Thymus (tissue), 11 donors: ENCODE measurements at regions not wholly inside any gene's neighbourhood (a gene's known extent, or its start where the extent isn't known, plus 50 kb on each side); places are given as distances from the start of the nearest gene placed in this dataset.

Source experiments
- DNase-seq, 9 donors: peaks; one replicate each; pipeline ENCODE4 v3.0.0-alpha.2; 2013; ENCODE audit warnings: low spot score in 9 of 9, low read depth in 6 of 9, missing footprints in 1 of 9
- H3K27ac ChIP-seq, 2 donors: one replicate each; pipeline ENCODE4 v1.5.1; 2013; ENCODE audit warnings: control low read depth in 1 of 2, low read depth in 1 of 2, low read length in 1 of 2, mild to moderate bottlenecking in 1 of 2, moderate library complexity in 1 of 2
- H3K27me3 ChIP-seq, 2 donors: one replicate each; pipeline ENCODE4 v1.5.1; 2013; ENCODE audit warnings: low read length in 1 of 2; ENCODE audit not compliant: control insufficient read depth in 2 of 2, insufficient read depth in 1 of 2
- H3K36me3 ChIP-seq, 2 donors: one replicate each; pipeline ENCODE4 v1.5.1; 2013; ENCODE audit warnings: low read length in 1 of 2, mild to moderate bottlenecking in 1 of 2, moderate library complexity in 1 of 2; ENCODE audit not compliant: control insufficient read depth in 2 of 2, insufficient read depth in 2 of 2
- H3K4me1 ChIP-seq, 2 donors: one replicate each; pipeline ENCODE4 v1.5.1; 2013; ENCODE audit warnings: low read length in 2 of 2; ENCODE audit not compliant: control insufficient read depth in 2 of 2, insufficient read depth in 2 of 2
- H3K4me3 ChIP-seq, 2 donors: one replicate each; pipeline ENCODE4 v1.5.1; 2013; ENCODE audit warnings: low read length in 2 of 2, control low read depth in 1 of 2, mild to moderate bottlenecking in 1 of 2
- H3K9me3 ChIP-seq, 2 donors: one replicate each; pipeline ENCODE4 v1.5.1; 2013; ENCODE audit warnings: low read length in 1 of 2, mild to moderate bottlenecking in 1 of 2; ENCODE audit not compliant: control insufficient read depth in 2 of 2, insufficient read depth in 1 of 2
- WGBS: extraction: QIAGEN DNeasy Blood & Tissue Kit; methylation state at CpG from one replicate; pipeline ENCODE4 v1.1.7; 2013; 5-methylcytosine and 5-hydroxymethylcytosine counted together
- donor health status: healthy.

DNA sequence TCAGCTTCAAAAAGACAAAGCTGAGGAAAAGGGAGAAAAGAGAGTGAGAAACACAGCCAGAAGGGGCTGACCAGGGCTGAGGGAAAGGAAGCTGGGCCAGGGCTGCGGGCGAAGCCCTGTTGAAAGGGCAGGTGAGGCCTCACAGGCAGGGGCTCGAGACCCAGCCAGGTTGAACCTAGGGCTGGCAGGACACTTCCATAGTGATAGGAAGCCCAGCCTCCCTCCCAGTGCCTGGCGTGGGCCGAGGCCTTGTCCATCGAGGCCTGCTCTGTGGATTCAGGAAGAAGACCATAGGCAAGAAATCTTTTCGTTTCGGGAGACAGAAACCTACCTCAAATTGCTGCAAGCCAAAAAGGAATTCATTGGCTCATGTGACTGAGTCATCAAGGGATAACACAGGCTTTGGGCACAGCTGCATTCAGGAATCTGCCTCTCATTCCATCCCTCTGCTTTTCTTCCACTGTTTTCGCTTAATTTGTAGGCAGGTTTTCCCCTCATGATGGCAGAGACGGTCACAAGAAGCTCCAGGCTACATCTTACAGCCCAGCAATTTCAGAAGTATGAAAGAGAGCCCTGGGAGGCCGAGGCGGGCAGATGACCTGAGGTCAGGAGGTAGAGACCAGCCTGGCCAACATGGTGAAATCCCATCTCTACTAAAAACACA, 311.1 kb upstream of the SULF2 start:
- Histone ChIP-seq H3K27ac (no peak overlapping the region), H3K4me1 (peaks cover 0 to 5% of the 10 kb centered on the region in 2 donors), H3K9me3 (no peaks in the 10 kb centered on the region), H3K27me3 (no peaks in the 10 kb centered on the region), H3K36me3 (no peaks in the 10 kb centered on the region), H3K4me3 (no peak overlapping the region)
- 98% methylated on average over 12 of the region's 12 CpGs for WGBS
- DNase-seq: no peak

DNA sequence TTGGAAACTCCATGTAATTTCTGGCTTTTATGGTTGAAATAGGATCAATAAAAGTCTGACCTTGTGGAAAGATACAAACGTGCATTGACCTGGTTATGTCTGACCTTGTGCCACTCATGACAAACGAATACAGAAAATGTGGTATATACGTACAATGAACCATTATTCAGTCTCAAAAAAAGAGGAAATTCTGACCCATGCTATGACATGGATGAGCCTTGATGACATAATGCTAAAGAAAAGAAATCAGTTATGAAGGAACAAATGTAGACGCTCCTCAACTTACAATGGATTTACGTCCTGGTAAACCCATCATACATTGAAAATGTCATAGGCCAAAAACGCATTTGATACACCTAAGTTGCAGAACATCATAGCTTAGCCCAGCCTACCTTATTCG, 309.7 kb upstream of the SULF2 start:
- Histone ChIP-seq H3K4me1 (peaks cover 0 to 5% of the 10 kb centered on the region in 2 donors), H3K27me3 (no peaks in the 10 kb centered on the region), H3K4me3 (no peak overlapping the region), H3K36me3 (no peaks in the 10 kb centered on the region), H3K27ac (no peak overlapping the region), H3K9me3 (no peaks in the 10 kb centered on the region)
- 95% methylated on average over 7 of the region's 7 CpGs for WGBS
- DNase-seq: no peak

GRCh38 chr20:48094196-48094749, 309.0 kb upstream of the SULF2 start:
- no peaks in the 10 kb centered on the region for H3K36me3 ChIP-seq
- no peak overlapping the region for H3K4me3 ChIP-seq
- H3K27ac ChIP-seq: no peak overlapping the region
- H3K9me3 ChIP-seq: no peaks in the 10 kb centered on the region
- no peak for DNase-seq
- peaks cover 0 to 5% of the 10 kb centered on the region in 2 donors for H3K4me1 ChIP-seq
- H3K27me3 ChIP-seq: no peaks in the 10 kb centered on the region
- WGBS: 93% methylated on average over 5 of the region's 5 CpGs

- no peak for DNase-seq
- WGBS: 88% methylated on average over 12 of the region's 12 CpGs
- no peak overlapping the region for H3K27ac ChIP-seq
- no peaks in the 10 kb centered on the region for H3K36me3 ChIP-seq
- no peak overlapping the region for H3K4me3 ChIP-seq
- no peaks in the 10 kb centered on the region for H3K27me3 ChIP-seq
- H3K9me3 ChIP-seq: no peaks in the 10 kb centered on the region
- peaks cover 0 to under 1% of the 10 kb centered on the region in 2 donors for H3K4me1 ChIP-seq
Measured at GRCh38 chr20:48092596-48093280, 307.5 kb upstream of the SULF2 start.

DNA sequence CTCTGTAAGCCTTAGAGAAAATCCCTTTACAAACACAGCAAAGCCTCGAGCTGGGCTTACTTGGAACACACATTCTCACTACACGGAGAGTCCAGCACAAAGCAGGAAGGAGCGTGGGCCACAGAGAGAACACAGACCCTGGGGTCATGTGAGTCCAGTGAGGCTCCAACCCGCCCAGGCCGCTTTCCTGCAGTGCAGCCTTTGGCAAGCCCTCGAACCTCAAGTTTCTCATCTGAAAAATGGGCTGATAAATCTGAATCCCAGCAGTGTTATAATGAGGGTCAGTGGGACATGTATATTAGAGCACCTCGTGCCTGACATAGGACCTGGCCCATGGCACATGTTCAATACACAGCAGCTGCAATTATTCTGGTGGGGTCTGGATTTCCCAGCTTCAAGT, 305.5 kb upstream of the SULF2 start:
- H3K27ac ChIP-seq: no peak overlapping the region
- H3K27me3 ChIP-seq: no peaks in the 10 kb centered on the region
- DNase-seq: no peak
- H3K4me3 ChIP-seq: no peak overlapping the region
- no peaks in the 10 kb centered on the region for H3K9me3 ChIP-seq
- H3K4me1 ChIP-seq: no peaks in the 10 kb centered on the region
- 93% methylated on average over 7 of the region's 7 CpGs for WGBS
- no peaks in the 10 kb centered on the region for H3K36me3 ChIP-seq

DNA sequence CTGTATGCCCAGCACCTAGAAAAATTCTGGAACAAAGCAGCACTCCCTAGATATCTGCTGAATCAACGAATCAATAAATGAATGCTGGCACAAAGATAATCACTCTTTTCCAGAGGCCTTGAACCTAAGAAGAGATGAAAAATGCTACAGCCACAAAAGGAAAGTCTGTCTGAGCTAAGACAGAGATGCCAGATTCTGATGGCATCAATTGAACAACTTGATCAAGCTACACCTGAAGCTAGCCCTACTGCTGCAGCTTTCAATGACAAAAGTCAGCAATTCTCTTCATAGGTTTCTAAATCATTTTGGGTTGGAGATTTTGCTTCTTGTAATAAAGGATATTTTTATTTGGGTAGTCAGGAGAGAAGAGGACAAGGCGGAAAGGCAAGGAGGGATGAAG, 305.0 kb upstream of the SULF2 start:
- Histone ChIP-seq H3K27me3 (no peaks in the 10 kb centered on the region), H3K27ac (no peak overlapping the region), H3K36me3 (no peaks in the 10 kb centered on the region), H3K4me3 (no peak overlapping the region), H3K4me1 (no peaks in the 10 kb centered on the region), H3K9me3 (no peaks in the 10 kb centered on the region)
- no peak for DNase-seq
- 99% methylated on average over 2 of the region's 2 CpGs for WGBS

DNA sequence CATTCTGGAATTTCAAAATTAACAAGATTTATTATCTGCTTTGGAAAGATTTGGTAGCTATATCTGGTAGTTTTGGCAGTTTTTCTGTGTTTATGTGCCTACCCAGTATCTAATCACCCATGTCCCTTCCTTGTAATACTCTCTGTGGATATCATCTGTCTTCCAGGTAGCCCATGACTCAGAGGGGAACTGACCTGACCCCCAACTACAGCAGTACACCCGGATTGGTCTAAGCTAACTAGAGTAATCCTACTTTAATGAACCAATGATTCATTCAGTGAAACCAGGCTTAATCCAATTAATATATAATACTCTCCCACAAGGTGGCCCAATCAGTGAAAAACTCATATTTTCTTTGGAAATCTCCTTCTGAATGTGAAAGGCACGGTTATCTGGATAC, 295.3 kb upstream of the SULF2 start:
- Histone ChIP-seq H3K27me3 (no peaks in the 10 kb centered on the region), H3K27ac (no peak overlapping the region), H3K36me3 (no peaks in the 10 kb centered on the region), H3K4me3 (no peak overlapping the region), H3K9me3 (no peaks in the 10 kb centered on the region), H3K4me1 (no peaks in the 10 kb centered on the region)
- DNase-seq: no peak
- WGBS: 87% methylated on average over 2 of the region's 2 CpGs

- Histone ChIP-seq H3K27ac (no peak overlapping the region), H3K27me3 (no peaks in the 10 kb centered on the region), H3K9me3 (no peaks in the 10 kb centered on the region), H3K4me3 (no peak overlapping the region), H3K4me1 (no peaks in the 10 kb centered on the region), H3K36me3 (no peaks in the 10 kb centered on the region)
- no peak for DNase-seq
- WGBS: 94% methylated on average over 5 of the region's 5 CpGs
Measured at GRCh38 chr20:48079028-48079427, 293.7 kb upstream of the SULF2 start.

GRCh38 chr20:48076747-48077146, 291.5 kb upstream of the SULF2 start:
- DNase-seq: no peak
- no peak overlapping the region for H3K4me3 ChIP-seq
- no peaks in the 10 kb centered on the region for H3K27me3 ChIP-seq
- no peak overlapping the region for H3K27ac ChIP-seq
- 81% methylated on average over 6 of the region's 6 CpGs for WGBS
- no peaks in the 10 kb centered on the region for H3K36me3 ChIP-seq
- H3K9me3 ChIP-seq: no peaks in the 10 kb centered on the region
- H3K4me1 ChIP-seq: peaks cover 0 to 3% of the 10 kb centered on the region in 2 donors
